Hippocampal formation (tissue), 2 donors: ENCODE measurements at regions not wholly inside any gene's neighbourhood (a gene's known extent, or its start where the extent isn't known, plus 50 kb on each side); places are given as distances from the start of the nearest gene placed in this dataset.

Source experiments
- DNase-seq, 2 donors: peaks; one replicate each; lab custom pipeline; 2025; lab: John Stamatoyannopoulos, UW

DNA sequence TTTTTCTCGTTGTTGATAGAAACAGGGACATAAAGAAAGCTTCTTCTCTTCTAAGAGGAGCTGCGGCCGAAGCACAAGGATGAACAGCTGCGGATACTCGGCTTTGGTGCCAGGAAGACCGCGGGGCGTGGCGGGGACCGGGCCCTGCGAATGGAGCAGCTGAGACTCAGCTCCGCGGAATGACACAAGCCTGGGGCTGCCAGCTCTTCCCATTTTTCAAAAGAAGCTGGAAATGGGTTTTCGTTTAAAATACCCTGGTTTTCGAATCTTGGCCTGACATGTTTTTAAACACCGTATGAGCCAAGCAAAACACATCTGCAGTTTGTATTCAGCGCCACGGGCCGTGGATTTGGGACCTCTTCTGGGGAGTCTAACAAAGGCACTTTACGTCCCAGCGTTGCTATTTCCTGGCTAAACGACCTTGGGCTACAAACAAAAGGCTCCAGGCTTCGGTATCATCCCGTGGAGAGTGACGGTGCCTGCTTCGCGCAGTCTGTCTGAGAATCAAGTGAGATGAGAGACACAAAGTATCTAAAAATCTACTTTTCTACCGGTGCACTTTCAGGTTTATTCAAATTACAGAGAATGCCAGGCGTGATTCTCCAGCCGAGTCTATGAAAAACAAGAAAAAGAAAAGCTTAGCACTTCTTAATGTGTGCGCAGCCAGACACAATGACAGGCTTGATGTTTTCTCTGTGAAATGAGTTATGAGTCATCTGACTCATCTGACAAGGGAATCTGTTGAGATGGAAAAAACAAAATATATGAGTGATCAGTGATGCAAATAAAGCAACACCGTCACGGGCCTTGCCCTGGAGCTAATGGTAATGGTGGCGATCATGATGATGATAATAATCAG lies 114.0 kb upstream of the TMEM132D start:
- DNase-seq = peak; percentile 63 to 68

GRCh38 chr12:130018614-130019013 lies 114.8 kb upstream of the TMEM132D start:
- DNase-seq = no peak

- no peak for DNase-seq
These were observed 122.9 kb upstream of the TMEM132D start for GRCh38 chr12:130026608-130027176.

DNA sequence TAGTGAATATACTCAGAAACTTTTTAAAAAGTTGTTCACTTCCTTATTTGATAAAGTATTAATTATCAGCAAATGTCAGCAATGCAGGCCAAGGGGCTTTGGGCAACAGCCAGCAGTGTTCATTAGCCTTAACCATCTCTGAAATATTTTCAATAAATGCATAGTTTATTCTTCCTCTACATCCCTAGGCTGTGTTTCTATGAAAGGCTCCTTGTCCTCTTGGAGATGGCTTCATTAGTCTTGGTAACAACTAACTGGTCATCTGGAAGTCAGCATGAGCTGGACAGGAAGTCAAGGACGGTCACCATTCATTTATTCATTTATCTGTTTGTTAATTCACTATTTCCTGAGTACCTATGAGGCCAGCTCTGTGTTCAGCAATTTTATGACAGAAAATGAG lies 124.0 kb upstream of the TMEM132D start:
- DNase-seq = no peak

DNA sequence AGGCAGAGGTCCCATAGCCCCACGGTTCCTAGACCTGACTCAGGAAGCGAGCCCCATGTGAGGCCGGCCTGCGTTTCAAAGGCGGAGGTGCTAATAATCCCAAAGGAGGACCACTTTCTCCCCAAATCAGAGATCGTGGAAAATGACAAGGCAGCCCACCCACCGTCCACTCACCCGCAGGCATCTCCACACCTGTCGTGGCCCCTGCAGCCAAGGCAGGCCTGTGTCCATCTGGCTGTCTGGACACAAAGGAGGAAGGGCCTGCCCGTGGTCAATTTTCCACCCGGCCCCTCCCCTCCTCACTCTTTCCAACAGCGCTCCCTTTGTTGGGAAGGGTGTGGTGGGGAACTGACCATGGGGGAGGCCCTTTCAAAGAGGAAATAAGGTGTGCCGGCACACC lies 125.3 kb upstream of the TMEM132D start:
- DNase-seq = no peak

DNA sequence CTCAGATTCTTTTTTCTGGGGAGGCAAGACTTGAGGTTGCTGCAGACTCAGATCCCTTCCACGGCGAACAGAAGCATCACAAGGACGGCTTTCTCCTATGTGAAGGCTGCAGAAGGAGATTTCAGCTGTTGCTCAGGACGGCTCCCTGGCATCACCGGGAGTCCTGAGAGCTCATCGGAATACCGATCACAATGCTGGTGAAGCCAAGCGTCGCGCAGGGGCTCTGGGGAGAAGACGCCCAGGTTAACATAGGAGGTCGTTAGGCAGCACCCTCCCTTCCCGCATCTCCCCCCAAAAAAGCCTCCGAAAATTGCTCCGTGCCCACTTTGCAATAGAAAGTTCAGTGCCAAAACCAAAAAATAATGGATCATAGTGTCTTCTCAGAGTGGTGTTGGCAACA lies 127.2 kb upstream of the TMEM132D start:
- no peak for DNase-seq

GRCh38 chr12:130031571-130032189 lies 127.9 kb upstream of the TMEM132D start:
- DNase-seq = peak in 1 of 2 donors; percentile 56

GRCh38 chr12:130041983-130042812 lies 120.1 kb upstream of the FZD10 start:
- peak; percentile 29 to 63 for DNase-seq

DNA sequence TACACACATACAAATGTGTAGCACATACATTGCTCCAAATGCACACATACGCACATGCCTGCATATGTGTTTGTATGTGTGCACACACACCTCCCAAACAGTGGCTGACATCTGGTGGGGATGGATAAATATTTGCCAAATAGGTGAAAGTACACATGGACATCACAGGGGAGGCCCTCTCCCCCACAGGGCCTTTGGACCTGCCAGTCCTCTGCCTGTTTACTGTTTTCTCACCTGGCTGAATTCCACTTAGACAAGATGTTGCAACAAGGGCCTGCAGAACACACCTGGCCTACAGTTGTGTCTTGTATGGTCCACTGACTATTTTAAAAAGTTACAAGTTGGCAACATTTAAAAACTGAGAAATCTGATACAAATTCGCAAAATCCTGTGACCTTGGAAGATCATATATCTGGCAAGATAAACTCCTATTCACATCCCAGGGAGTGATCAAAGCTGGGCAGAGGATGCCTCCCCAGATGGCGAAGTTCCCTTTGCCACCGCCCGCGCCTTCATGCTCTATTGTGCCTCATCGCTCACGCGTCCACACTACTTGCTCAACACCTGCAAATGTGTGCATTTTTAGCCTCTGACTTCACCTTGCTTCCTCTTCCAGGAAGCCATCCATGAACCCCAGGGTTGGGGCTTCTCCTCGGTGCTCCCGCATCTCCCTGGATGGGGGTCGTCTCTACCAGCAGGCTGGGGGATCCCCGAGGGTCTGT lies 118.4 kb upstream of the FZD10 start:
- DNase-seq = no peak

DNA sequence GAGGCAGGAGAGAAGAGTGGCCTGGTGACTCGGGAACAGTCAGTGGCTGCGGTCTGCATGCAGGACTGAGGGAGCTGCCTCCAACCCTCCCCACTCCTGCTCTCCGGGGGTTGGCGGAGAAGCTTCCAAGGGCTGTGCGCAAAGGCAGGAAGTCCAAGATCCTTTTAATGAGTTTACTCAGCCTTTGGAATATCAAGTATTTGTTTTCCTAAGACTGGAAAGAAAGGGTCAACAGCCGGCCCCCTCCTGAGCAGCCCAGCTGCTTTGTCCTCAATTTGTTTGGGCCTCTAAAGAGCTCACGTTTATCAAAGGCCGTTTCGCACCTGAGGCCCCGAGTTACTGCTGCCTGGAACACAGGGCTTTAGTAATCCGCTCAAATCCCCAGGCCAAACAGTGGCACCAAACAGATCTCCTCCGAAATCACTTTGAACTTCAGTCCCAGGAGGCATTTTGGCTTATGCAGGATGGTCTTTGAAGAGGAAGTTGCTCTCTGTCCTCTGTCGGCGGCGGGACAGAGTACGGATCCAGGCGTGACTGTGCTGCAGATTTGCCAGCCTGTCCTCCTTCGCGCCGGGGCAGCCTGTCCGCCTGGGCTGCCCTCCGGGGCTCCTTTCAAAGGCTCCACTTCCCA lies 117.2 kb upstream of the FZD10 start:
- DNase-seq = no peak

DNA sequence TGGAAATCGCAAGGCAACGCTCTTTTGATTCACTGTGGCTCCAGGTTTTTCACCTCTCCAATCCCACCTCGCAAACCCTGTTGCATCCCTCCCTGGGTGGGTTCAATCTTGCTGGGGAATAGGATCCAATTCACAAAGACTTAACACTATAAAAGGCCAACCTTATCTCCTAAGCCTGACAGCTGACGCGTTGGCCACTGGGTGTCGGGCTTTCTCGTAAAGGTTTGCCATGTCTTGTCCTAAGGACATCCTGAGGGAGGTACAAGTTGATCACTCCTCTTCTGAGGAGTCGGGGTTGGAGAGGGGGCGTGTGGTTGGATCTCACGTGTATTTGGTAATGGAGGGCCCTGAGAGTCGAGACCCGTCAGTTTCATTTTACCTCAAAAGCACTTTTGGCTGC lies 112.6 kb upstream of the FZD10 start:
- DNase-seq = no peak

GRCh38 chr12:130051900-130052299 lies 110.4 kb upstream of the FZD10 start:
- DNase-seq = no peak

DNA sequence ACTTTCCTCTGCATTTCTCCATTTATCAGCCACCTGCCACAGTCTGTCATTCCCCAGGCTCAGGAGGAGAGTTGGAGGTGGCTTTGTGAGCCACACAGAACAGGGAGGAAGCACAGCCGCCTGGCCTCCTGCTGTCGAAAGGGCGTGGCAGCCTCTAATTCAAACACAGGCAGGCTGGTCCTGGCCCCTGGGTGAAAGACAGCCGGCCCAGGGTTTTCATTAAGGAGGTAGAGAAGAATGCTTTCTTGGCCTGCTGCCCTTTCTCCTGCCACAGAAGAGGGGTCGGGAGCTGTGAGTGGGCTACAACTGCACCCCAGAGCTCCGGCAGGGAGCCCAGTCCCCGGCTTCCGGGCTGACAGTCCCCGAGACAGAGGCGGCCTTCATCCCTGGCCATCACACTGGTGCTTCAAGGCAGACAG lies 108.6 kb upstream of the FZD10 start:
- peak in 1 of 2 donors; percentile 1 for DNase-seq

DNA sequence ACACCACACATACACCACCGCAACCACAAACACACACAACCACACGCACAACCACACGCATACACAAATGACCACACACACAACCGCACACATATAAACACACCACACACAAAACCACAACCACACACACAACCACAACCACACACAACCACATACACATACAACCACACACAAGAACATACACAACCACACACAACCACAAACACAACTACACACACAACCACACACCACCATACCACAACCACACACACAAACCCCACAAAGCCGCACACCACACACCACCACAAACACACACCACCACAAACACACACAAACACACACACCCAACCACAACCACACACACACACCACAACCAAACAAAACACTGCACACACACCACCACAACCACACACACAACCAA lies 107.5 kb upstream of the FZD10 start:
- no peak for DNase-seq

GRCh38 chr12:130058926-130059472 lies 103.3 kb upstream of the FZD10 start:
- no peak for DNase-seq

DNA sequence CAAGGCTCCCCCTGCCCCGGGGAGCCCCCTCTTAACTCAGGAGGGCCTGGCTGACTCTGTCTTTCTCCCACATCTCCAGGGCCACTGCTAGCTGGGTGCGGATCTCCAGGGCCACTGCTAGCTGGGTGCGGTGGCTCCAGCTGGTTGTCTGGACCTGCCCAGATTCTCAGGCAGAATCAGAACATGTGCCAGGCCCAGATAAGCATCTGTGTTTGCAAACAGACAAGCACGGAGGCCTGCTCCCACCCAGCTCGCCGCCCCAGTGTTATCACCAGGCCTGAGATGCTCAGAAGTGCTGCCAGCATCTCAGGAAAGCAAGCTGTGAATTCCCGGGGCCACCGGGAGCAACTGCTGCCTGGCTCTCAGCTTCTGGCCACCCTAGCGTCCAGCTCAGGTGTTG lies 98.4 kb upstream of the FZD10 start:
- DNase-seq = no peak

DNA sequence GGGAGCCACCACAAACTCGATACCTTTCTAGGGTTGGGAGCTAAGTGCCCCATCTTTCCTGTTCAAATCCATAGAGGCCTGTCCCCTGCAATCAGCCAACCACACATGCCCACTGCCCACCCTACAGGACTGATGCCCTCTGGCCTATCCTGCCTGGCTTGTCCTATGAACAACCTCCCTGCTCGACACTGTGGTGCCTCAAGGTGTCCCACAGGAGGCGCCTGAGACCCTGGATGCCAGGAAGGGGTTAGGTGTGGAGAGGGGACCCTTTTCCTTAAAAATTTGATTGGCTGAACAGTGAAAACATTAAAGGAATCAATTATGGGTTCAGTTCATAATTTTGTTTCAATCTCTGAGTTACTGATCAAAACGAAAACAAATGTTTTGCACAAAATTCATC lies 97.3 kb upstream of the FZD10 start:
- no peak for DNase-seq

DNA sequence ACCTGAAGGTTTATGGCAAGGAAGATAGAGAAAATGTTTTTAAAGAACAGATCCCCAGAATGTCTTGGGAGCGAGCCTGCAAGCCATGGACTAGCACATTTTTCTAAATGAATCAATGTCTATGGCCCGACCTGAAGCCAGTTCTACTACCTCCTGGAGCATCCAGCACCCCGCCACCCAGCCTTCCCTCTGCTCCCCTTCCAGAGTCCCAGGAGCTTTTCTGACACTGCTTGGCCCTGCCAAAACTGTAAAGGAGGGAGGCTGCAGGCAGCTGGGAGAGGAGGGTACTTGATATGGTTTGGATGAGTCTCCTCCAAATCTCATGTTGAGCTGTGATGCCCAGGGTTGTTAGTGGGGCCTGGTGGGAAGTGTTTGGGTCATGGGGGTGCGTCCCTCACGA lies 95.5 kb upstream of the FZD10 start:
- DNase-seq = no peak

- DNase-seq = no peak
These were observed 93.5 kb upstream of the FZD10 start for GRCh38 chr12:130068741-130069140.

DNA sequence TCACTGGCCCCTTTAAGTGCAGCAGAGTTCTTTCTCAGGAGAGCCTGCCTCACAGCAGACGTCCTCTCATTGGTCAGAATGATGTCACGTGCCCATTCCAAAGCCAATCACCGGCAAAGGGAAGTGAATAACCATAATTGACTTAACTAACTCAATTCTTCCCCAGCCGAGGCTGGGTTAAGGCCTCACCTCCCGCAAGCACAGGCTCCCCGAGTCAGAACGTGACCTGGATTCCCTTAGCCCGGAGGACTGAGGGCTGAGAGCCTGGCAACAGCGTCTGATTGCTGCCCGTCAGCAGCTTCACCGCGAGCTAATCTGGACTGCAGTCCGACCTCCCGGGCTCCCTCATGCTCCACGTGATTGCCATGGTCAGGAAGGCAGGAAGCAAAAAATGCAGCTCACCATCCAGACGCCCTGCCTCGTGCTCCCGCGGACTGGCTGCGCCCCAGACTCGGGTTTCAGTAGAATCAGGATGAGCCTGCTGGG lies 92.1 kb upstream of the FZD10 start:
- peak in 1 of 2 donors; percentile 17 for DNase-seq

GRCh38 chr12:130073721-130074120 lies 88.5 kb upstream of the FZD10 start:
- no peak for DNase-seq
